NT2/D1 (cell line): ENCODE measurements at regions not wholly inside any gene's neighbourhood (a gene's known extent, or its start where the extent isn't known, plus 50 kb on each side); places are given as distances from the start of the nearest gene placed in this dataset.

Experiments
- SUZ12 ChIP-seq: IDR thresholded peaks from 2 replicates; pipeline ENCODE4 v1.6.1; 2011; ENCODE audit not compliant: insufficient read length, insufficient read depth; ENCODE audit errors: extremely low read depth
- ZNF274 ChIP-seq: IDR thresholded peaks from 2 replicates; pipeline ENCODE4 v1.6.1; 2011; ENCODE audit warnings: mild to moderate bottlenecking, low read depth, low read length

- TF ChIP-seq ZNF274 (no peak), SUZ12 (no peak)
These were observed 176.6 kb downstream of the DMRTA1 start for GRCh38 chr9:22623236-22623635.
